ENCODE measurements at regions not wholly inside any gene's neighbourhood (a gene's known extent, or its start where the extent isn't known, plus 50 kb on each side); places are given as distances from the start of the nearest gene placed in this dataset.

- TF ChIP-seq CTCF (IDR thresholded peaks at IDR 0.05) (no peak), POLR2A (IDR thresholded peaks at IDR 0.05) (no peak)
Observed at GRCh38 chr2:238640486-238640885, 207.4 kb upstream of the TWIST2 start.
